Kasumi-1 (cell line): ENCODE measurements at regions not wholly inside any gene's neighbourhood (a gene's known extent, or its start where the extent isn't known, plus 50 kb on each side); places are given as distances from the start of the nearest gene placed in this dataset.

Experiments
- DNase-seq, 2 experiments: peaks; one replicate each; lab custom pipeline; 2025; lab: John Stamatoyannopoulos, UW

- DNase-seq = no peak
These were observed 380.5 kb upstream of the IGFBP7 start for GRCh38 chr4:57490520-57491255.

- DNase-seq = no peak
These were observed 378.4 kb upstream of the IGFBP7 start for GRCh38 chr4:57488366-57489162.

- DNase-seq = no peak
These were observed 365.2 kb upstream of the IGFBP7 start for GRCh38 chr4:57475424-57475823.

GRCh38 chr4:57465321-57466056, 355.3 kb upstream of the IGFBP7 start:
- no peak for DNase-seq

- no peak for DNase-seq
These were observed 352.7 kb upstream of the IGFBP7 start for GRCh38 chr4:57462843-57463242.

- DNase-seq = no peak
These were observed 350.8 kb upstream of the IGFBP7 start for GRCh38 chr4:57460967-57461366.

GRCh38 chr4:57448901-57449300, 338.7 kb upstream of the IGFBP7 start:
- DNase-seq = no peak

- DNase-seq = no peak
These were observed 338.3 kb upstream of the IGFBP7 start for GRCh38 chr4:57448452-57448851.

- no peak for DNase-seq
These were observed 336.1 kb upstream of the IGFBP7 start for GRCh38 chr4:57446266-57446665.

GRCh38 chr4:57445686-57446085, 335.5 kb upstream of the IGFBP7 start:
- no peak for DNase-seq

GRCh38 chr4:57444671-57445070, 334.5 kb upstream of the IGFBP7 start:
- DNase-seq = no peak

GRCh38 chr4:57443787-57444186, 333.6 kb upstream of the IGFBP7 start:
- DNase-seq = no peak

- DNase-seq = no peak
These were observed 333.1 kb upstream of the IGFBP7 start for GRCh38 chr4:57443308-57443707.

GRCh38 chr4:57442831-57443291, 332.7 kb upstream of the IGFBP7 start:
- DNase-seq = peak; percentile 87 to 92

- no peak for DNase-seq
These were observed 332.1 kb upstream of the IGFBP7 start for GRCh38 chr4:57442241-57442640.

- DNase-seq = no peak
These were observed 327.5 kb upstream of the IGFBP7 start for GRCh38 chr4:57437649-57438048.

- no peak for DNase-seq
These were observed 325.1 kb upstream of the IGFBP7 start for GRCh38 chr4:57435300-57435699.

- DNase-seq = no peak
These were observed 320.5 kb upstream of the IGFBP7 start for GRCh38 chr4:57430726-57431125.

GRCh38 chr4:57426779-57427395, 316.7 kb upstream of the IGFBP7 start:
- peak; percentile 89 to 93 for DNase-seq

- no peak for DNase-seq
These were observed 315.4 kb upstream of the IGFBP7 start for GRCh38 chr4:57425610-57426009.

- no peak for DNase-seq
These were observed 314.2 kb upstream of the IGFBP7 start for GRCh38 chr4:57424232-57424897.

- DNase-seq = no peak
These were observed 307.9 kb upstream of the IGFBP7 start for GRCh38 chr4:57418133-57418532.
